ENCODE measurements at regions not wholly inside any gene's neighbourhood (a gene's known extent, or its start where the extent isn't known, plus 50 kb on each side); places are given as distances from the start of the nearest gene placed in this dataset.
"Not testable (repeated sequence)": the region's sequence is repeated elsewhere in the genome, so short reads cannot be mapped to it uniquely, and the experiment has no call there.

- intact Hi-C loops (cut with DNase I, micrococcal nuclease) = no loop called here
- H3K36me3 ChIP-seq (ENCODE audit: low read depth) = no peaks in the 10 kb centered on the region
- ATAC-seq = no peak
- no peak for TF ChIP-seq CTCF (IDR thresholded peaks at IDR 0.05)
- H3K4me3 ChIP-seq = no peak overlapping the region
- no peak for DNase-seq
- no peaks in the 10 kb centered on the region for H3K4me1 ChIP-seq (ENCODE audit: low read depth)
- no peaks in the 10 kb centered on the region for H3K9me3 ChIP-seq
These were observed 97.1 kb upstream of the ANK2 start for GRCh38 chr4:112952313-112952700.

- no peaks in the 10 kb centered on the region for H3K9me3 ChIP-seq
- TF ChIP-seq CTCF (IDR thresholded peaks at IDR 0.05) = no peak
- intact Hi-C loops (cut with DNase I, micrococcal nuclease) = no loop called here
- DNase-seq (no peak), ATAC-seq (no peak)
- no peaks in the 10 kb centered on the region for H3K4me1 ChIP-seq (ENCODE audit: low read depth)
- no peak overlapping the region for H3K4me3 ChIP-seq
- no peaks in the 10 kb centered on the region for H3K36me3 ChIP-seq (ENCODE audit: low read depth)
These were observed 96.2 kb upstream of the ANK2 start for GRCh38 chr4:112953262-112953661.

DNA sequence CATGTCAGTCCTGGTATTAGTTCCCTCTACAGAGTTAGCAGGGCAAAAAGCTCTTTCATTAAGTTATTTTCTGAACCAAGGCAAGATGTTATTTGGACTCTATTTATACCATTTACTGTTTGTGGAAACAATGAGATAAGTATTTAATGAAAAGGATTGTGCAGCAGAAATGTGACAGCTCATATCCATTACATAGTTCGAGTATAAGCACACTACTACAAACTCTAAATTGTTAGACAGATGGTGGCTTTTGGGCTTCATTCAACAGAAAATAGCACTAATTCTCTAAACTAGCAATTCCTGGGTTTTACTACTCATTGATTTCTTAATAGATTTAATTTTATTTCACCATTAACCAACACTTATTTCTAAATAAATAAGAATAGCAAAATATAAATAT lies 95.2 kb upstream of the ANK2 start:
- Histone ChIP-seq H3K36me3 (ENCODE audit: low read depth) (no peaks in the 10 kb centered on the region), H3K9me3 (no peaks in the 10 kb centered on the region), H3K4me1 (ENCODE audit: low read depth) (no peaks in the 10 kb centered on the region), H3K4me3 (no peak overlapping the region)
- DNase-seq (no peak), ATAC-seq (no peak)
- no peak for TF ChIP-seq CTCF (IDR thresholded peaks at IDR 0.05)
- intact Hi-C loops (cut with DNase I, micrococcal nuclease) = no loop called here

DNA sequence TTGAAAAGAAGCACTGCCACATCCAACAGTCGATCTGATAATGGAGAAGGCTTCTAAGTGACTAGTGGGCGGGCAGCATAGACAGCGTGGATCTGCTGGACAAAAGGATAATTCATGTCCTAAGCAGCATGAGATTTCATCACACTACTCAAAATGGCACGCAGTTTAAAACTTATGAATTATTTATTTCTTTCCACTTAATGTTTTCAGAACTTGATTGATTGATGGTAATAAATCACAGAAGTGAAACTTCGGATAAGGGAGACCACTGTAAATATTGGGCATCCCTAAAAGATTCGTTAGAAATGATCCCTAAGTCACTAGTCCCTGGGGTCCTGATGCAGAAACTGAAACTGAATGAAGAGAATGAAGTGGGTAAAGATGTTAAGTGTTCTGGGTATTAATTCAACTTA lies 93.0 kb upstream of the ANK2 start:
- intact Hi-C loops (cut with DNase I, micrococcal nuclease) = no loop called here
- no peak overlapping the region for H3K4me3 ChIP-seq
- no peaks in the 10 kb centered on the region for H3K36me3 ChIP-seq (ENCODE audit: low read depth)
- no peak for TF ChIP-seq CTCF (IDR thresholded peaks at IDR 0.05)
- no peaks in the 10 kb centered on the region for H3K9me3 ChIP-seq
- no peak for DNase-seq
- H3K4me1 ChIP-seq (ENCODE audit: low read depth) = no peaks in the 10 kb centered on the region
- ATAC-seq = no peak

DNA sequence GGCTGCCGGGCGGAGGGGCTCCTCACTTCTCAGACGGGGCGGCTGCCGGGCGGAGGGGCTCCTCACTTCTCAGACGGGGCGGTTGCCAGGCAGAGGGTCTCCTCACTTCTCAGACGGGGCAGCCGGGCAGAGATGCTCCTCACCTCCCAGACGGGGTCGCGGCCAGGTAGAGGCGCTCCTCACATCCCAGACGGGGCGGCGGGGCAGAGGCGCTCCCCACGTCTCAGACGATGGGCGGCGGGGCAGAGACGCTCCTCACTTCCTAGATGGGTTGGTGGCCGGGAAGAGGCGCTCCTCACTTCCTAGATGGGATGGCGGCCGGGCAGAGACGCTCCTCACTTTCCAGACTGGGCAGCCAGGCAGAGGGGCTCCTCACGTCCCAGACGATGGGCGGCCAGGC lies 91.7 kb upstream of the ANK2 start:
- ATAC-seq; DNase-seq; H3K4me3 ChIP-seq; intact Hi-C loops (cut with DNase I, micrococcal nuclease); H3K4me1 ChIP-seq (ENCODE audit: low read depth); H3K36me3 ChIP-seq (ENCODE audit: low read depth); H3K9me3 ChIP-seq: not testable (repeated sequence)

DNA sequence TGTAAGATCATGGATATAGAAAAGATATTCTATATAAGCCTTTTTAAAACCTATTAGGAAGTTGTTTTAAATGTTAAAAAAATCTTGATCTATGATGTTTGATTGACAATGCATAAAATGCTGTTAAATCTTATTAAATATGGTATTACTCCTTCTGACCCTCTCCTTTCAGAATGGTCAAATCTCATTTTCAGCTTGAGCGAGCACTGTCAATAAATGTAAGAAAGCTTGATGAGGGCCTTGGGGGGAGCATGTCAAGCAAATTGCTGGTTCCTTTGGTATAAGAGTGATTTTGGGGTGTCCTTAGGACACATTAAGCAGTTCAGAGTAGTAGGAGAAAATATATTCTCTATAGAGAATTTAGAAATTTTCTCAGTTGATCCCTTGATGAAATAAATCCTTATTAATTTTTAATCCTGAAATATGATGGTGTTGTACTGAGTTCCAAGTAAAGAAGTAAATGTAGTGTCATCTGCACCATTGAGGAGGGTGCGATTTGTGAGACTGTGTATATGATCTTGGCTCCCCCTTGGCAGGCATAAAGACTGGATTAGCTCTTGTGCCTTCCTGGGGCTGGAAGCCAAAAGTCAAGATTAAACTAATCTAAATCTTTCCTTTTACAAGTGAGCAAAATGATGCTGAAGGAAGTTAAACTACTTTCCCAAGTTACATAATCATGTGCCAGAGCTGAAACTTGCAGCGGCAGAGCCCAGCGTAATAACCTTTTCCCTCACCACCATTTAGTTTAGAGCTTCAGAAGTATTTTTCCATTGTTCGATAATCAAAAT lies 82.6 kb upstream of the ANK2 start:
- no peak overlapping the region for H3K4me3 ChIP-seq
- H3K4me1 ChIP-seq (ENCODE audit: low read depth) = no peaks in the 10 kb centered on the region
- ATAC-seq (no peak), DNase-seq (no peak)
- H3K9me3 ChIP-seq = peaks cover 6% of the 10 kb centered on the region
- no peak for TF ChIP-seq CTCF (IDR thresholded peaks at IDR 0.05)
- H3K36me3 ChIP-seq (ENCODE audit: low read depth) = no peaks in the 10 kb centered on the region
- intact Hi-C loops (cut with DNase I, micrococcal nuclease) = no loop called here
